NCI-H1417 treated with DMSO at 0.1 percent for 48 hours (cell line): ENCODE measurements at regions not wholly inside any gene's neighbourhood (a gene's known extent, or its start where the extent isn't known, plus 50 kb on each side); places are given as distances from the start of the nearest gene placed in this dataset.

Source experiments
- DNase-seq: peaks from one replicate; lab custom pipeline; 2025; lab: John Stamatoyannopoulos, UW

DNA sequence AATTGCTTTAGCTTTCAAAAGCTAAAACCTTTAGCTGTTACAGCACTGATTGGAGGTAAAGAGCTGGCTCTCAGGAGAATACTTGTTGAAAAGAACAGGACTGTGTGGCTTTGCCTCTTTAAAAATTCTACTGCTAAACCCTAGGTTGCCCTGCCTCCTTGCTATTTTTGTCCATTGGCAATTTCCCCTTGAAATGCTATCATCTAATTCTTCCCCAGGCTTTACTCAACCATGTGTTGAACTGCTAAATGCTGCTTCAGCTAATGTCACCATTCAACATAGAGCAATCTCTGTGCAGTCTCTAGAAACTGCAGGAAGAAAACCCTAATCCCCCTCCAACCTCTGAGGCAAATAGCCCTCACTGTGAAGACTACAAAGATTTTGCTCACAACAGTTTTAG is 203.7 kb upstream of the ARX start:
- DNase-seq: no peak

DNA sequence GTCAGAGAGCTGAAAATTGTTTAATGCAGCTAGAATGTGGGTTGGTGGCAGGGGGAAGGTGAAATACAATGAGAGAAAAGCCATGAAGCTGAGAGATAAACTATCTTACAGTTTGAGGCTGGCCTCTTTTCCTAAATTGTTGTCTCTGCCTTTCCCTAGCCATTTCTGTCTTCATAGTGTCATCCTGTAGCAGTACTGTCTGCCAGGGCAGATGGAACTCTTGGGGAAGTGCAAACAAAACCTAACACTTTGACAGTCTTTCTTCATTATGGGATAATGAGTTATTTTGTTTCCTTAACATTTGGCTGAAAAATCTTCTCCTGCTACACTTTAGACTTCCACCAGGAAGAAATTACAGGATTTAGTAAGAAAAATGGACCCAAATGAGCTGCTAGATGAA is 197.8 kb upstream of the ARX start:
- no peak for DNase-seq

DNA sequence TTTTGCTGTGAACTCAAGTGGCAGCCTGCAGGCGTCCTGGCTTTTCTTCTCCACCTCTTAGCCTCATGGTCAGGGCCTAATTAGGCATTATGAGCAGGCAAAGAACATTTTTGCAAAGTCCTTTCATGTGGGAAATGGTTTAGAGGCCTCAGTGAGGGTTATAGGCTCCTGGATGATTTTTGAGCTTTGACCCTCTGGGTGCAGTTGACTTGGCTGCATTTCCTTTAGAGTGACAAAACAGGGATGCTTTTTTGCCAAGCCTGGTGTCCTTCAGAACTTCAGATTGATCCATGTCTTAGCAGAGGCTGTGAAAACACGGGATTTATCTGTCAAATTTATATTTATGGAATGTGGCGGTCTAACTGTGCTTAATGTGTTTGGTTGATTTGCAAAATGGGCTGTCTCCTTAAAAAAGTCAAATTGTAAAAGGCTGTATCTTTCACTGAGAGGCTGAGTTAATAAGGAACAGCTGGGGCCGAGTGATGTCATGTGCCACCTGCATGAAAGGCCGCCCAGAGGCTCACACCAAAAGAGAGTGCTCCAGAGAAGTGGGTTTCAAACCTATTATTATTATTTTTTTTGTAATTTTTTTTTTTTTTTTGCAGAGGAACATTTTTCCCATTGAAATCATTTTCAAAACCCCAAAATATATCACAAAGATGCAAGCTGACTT is 192.2 kb upstream of the ARX start:
- DNase-seq: no peak

GRCh38 chrX:25206778-25207177 is 191.0 kb upstream of the ARX start:
- no peak for DNase-seq

DNA sequence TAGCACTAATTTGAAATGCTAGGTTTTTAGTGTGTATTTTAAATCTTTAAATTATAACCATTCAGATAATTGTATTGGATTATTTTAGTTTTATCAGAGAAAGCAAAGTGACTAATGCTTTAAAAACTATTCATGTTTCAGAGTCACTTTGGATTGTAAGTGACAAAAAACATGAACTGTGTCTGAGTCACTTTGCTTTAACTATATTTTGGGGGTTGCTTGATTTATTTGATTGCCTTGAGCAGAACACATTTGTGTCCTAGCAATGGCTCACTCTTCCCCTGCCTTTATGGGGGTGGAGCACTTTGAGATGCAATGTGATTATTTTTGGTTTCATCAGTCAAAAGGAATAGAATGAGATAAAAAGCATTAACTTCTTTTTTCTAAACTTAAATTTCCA is 188.4 kb upstream of the ARX start:
- DNase-seq: no peak

GRCh38 chrX:25202827-25203226 is 187.1 kb upstream of the ARX start:
- peak; percentile 59 for DNase-seq

DNA sequence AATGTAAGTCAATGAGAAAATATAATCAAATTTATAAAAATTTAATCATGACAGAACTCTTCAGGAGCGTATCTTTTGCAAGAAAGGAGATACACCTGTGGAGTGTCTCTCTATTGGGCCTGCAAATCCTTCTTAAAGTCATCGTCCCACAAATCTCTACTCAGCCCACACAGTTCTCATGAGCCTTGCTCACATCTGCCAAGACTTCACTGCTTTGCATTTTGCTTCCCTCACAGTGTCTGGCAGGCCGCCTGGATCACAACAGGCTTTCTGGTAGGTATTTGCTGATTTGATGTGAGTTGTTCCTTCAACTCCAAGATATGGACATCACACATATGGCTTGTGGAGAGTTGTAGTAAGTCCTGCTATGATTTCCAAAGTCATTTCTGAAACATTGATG is 183.1 kb upstream of the ARX start:
- DNase-seq: no peak

DNA sequence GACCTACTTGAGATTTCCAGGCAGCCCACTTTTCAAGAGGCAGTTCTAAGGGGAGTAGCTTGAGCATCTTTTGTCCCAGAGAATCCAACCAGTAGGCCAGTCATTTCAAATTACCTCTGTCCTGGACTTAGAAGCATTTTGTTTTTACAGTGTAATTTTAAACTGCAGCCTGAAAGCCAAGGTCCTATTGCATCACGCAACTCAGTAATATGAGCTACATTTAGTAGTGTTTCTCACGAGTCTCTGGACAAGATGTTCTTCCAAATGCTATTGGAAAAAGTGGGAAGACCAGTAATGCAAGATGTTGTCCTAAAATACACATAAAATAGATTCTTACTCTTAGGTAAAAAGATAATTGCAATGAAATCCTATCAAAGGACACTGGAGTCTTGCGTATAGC is 182.5 kb upstream of the ARX start:
- DNase-seq: no peak

DNA sequence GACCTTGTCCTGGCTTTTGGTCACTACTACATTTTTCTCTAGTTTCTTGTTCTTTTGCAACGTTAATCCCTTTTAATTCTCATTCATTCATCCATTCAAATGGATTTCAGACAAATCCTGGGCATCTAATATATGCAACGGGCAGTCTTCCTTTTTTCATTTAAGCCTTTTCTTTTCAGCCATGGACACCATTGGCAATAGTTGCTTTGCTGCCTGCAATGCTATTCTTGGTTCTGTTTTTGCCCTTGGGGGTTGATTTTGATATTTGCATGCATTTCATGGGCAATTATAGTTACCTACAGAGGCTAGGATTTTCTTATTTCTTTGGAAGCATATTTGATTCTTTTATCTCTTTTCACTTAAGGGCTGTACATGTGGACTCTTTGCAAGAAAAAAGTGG is 180.5 kb upstream of the ARX start:
- no peak for DNase-seq

DNA sequence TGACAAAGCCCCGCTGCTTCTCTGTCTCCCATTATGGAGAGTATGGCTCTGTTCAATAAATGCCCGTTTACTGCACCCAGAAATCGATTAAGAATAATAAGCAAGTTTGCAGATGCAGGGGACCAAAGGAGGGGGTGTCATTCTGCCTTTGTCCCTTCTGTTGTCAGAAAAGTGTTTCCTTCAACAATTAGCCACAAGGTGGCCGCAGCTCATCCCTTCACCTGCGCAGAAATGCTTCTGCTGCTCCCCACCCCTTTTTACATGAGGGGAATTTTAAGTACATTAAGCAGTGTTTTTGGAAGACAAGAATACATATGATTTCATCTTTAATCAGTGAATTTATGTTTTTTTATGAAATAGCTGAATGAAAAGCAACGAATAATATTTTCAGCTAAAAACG is 175.6 kb upstream of the ARX start:
- no peak for DNase-seq

- no peak for DNase-seq
Measured at GRCh38 chrX:25181775-25182174, 166.0 kb upstream of the ARX start.

- DNase-seq: no peak
Measured at GRCh38 chrX:25180242-25180641, 164.5 kb upstream of the ARX start.

DNA sequence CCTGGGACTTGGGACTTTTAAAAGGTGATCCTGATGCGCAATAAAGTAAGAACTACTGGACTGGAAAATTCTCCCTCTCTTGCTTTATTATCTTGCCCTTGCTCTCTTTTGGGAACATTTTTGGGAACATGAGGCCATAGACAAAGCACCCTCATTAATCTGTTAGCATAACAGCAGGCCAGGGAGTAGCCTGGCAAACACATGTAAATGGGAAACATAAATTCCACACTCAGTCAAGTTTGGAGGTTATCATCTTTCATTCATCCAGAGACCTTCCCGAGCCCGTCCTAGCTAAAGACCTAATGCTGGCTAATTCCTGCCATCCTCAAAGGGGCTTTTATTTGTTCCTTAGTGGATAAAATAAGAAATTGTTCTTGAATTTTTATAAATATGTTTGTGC is 162.8 kb upstream of the ARX start:
- no peak for DNase-seq

DNA sequence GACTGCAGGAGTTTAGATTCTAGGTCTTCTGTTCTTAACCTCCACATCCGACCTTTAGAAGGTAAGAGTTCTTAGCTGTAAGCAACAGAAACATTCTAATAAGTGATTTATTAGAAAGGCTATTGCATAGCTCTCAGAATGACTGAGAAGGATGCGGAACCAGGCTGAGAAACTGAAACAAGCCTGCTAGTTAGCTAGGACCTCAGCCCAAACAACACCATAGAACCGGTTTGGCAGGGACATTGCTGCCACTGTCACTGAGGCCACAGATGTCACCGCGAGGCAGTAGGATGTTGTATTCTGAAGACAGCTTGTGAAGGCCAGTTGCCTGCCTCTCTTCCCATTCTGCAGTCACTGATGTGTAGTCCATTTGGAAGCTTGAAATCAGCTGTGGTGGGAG is 160.0 kb upstream of the ARX start:
- no peak for DNase-seq

DNA sequence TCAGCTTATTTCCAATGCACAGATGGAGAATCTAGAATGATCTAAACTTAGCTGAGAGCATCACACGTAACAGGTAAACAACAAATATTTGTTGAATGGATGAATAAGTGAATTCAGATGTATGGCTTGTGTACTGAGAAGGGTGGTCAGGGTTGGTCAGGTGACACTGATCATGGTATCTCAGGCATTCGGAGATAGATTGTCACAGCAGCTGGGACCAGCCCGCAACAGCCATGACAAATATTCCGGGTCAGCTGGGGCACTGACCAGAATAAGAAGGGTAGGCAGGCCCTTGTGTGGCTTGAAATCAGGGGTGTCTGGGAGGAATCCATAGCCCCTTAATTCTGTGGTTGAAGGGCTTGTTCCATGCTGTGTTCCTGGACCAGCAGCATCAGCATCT is 159.4 kb upstream of the ARX start:
- DNase-seq: no peak

GRCh38 chrX:25166546-25166945 is 150.8 kb upstream of the ARX start:
- no peak for DNase-seq

- DNase-seq: no peak
Measured at GRCh38 chrX:25166145-25166544, 150.4 kb upstream of the ARX start.

DNA sequence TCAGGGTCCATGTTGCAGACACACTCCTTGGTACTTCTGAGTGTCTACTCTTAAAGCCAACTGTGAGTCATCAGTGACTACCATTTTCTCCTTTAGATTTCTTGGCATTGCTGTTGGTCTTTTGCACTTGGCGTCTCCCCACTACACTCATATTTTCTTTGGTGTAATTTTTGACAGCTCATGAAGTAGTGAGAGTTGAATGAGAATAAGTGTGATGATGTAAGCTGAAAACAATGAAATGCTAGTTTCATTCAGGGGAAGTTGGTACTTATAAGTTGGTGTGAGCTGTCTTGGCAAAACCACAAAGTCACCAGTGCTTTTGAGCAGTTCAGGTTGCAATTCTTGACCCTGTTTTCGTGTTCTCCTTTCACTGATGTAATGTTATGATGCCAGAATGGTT is 142.9 kb upstream of the ARX start:
- no peak for DNase-seq

GRCh38 chrX:25156832-25157231 is 141.1 kb upstream of the ARX start:
- DNase-seq: no peak

- DNase-seq: peak; percentile 38
Measured at GRCh38 chrX:25156323-25156722, 140.6 kb upstream of the ARX start.

- no peak for DNase-seq
Measured at GRCh38 chrX:25154168-25154567, 138.4 kb upstream of the ARX start.

- no peak for DNase-seq
Measured at GRCh38 chrX:25151749-25152148, 136.0 kb upstream of the ARX start.

GRCh38 chrX:25144043-25144940 is 128.5 kb upstream of the ARX start:
- DNase-seq: peak; percentile 22

- DNase-seq: no peak
Measured at GRCh38 chrX:25143596-25143995, 127.8 kb upstream of the ARX start.
